NCI-H1436 (cell line): ENCODE measurements at regions not wholly inside any gene's neighbourhood (a gene's known extent, or its start where the extent isn't known, plus 50 kb on each side); places are given as distances from the start of the nearest gene placed in this dataset.

Source experiments
- DNase-seq: peaks from one replicate; lab custom pipeline; 2025; lab: John Stamatoyannopoulos, UW

DNA sequence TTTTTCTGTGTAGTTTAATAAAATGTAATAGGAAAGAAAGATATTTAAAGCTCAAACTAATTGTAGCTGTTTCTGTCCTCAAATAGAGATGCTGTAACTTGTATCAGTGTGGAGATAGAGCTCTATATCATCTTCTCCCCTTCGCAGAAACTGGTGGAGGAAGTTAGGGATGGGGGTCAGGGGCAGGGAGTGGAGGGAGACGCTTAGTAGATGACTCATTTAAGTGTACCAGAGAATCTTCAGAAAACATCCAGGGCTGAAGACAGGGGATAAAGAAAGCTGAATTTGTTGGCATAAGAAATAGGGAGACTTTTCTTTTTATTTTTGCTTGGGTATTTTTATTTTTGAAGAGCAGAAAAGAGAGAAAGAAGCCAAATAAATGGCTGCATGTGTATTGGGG is 282.6 kb upstream of the DPYD start:
- DNase-seq, result no peak

DNA sequence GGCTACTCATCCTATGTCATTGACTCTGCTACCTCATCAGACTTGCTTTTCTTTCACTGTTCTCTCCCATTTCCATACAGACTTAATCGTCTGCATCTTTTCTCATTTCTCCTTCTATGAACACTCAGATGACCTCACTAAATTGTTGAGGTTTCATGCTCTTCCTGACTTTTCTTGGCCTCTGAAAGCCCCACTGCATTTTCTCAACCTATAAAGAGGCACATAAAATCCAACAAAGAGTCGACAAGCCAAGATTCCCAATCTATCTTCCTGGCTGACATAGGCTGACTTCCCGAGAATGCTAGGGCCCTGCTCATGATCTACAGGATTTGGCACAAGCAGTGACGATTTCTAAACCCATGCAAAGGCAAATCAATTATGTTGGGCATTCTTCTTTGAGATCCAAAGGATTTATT is 280.8 kb upstream of the DPYD start:
- no peak for DNase-seq

DNA sequence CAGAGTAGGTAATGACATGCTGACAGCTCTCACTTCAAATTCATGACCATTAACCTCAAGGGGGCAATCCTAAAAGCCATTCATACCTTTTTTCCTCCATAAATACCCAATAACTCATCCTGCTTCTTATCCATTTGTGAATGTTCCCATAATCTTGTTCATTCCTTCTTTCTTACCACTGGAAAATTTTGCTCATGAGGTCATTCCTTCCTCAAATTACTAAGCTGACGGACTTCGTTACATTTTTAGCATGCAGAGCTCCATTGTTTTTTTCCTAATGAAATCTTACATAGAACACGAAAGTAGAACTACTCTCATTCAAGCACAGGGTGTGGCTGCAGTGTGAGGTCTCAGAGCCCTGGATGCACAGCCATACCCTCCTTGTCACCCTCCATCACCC is 276.5 kb upstream of the DPYD start:
- DNase-seq, result no peak

DNA sequence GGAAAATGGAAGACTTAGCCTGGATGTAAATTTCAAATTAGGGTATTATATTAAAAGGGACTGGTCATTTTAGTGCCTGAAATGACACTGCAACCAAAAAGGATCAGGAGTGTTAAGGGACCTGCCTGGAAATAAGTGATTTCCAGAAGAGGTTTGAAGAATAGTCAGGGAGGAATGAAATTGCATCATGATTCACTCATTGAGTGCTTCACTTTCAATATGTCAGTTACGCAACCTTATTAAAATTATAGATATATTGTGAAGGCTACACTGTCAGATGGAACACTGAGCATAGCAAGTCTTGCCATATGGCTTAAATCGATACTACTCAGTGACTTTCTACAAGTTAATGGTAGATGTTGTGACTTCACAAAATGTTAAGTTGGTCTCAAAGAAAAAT is 275.2 kb upstream of the DPYD start:
- no peak for DNase-seq

DNA sequence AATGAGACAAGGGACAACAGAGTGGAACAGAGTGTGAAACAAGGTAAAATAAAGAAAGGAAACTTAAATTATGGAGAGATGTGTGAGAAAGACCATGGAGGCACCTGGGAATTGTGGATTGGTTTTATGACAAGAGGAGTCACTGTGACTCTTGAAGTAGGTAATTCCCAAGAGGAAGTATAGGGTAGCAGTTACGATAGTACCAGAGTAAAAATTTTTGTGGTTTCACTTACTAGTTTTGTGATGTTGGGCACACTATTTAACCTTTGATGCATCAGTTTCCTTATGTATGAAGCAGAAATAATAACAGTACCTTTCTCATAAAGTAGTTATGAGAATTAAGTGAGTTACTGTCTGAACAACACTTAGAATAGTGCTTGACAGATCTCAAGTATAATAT is 267.9 kb upstream of the DPYD start:
- DNase-seq, result no peak

DNA sequence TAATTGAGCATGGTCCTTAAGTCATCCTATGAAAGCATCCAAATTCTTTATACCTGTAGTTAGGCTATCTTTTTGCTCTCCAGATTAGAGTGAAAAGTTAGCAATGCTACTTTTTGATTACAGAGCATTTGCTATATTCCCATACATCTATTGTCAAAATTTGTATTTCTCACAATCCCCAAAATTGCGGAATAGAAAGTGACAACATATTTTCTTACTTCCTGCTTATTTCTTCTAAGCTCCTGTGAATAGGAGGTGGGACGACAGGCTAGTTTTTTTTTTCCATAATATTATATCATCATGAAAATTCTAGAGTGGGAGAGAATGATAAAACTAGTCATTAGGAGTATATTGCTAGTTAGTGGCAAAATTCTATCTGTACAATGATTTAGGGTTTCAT is 264.0 kb upstream of the DPYD start:
- DNase-seq, result no peak

DNA sequence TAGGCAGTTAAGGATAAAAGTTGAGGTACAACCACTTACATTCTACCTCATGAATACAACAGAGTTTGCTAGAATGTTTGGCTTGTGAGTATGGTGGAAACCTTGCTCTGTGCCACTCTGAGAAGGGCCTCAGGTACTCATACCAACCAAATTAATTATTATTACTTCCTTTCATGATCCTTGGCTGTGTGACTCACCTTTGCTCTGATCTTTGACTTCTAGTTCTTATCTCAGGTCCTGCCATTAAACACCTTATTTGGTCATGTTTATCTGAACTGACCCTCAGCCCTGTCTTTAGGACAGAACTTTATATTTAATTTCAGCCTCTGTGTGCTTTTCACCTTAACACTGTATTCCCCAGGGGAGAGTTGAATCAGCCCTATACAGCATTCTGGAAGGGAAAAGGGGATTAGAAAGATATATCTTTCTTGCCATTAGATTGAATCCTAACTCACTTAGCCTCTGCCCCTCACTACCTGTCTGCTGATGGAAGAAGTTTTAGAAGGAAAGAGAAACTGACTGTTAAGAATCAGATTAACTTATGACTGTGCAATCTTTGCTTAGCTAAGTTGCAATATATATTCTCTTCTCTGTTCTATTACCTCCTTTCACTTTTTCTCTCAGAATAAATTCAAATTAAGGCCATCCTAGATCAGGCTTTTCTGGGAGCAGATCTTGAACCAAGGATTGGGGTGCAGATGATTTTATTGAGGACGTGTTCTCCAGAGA is 260.4 kb upstream of the DPYD start:
- no peak for DNase-seq

DNA sequence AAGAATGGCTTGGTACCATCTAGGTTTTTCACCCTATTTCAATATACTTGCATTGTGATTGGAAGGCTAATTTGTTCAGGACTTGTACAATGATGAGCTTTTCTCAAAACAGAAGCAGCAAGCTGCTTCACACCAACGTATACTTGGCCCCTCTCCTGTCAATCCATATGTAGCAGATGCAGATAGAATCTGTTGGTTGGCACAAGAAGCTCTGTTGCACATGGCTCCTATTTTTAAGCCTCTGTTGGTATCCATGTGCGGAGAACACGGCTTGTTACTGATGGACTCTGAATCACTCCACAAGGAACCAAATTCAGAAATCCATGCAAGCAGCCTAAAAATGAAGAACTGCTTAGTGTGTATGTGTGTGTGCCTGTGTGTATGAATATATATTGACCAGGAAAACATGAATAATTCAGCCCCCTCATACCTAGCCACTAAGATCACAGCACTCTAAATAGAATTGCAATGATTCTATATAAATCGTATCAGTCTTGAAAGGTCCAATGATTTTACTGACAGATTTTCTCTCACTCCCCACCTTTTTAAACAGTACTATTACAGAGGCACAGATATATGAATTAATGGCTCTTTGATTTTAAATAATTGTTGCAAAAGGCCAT is 258.4 kb upstream of the DPYD start:
- no peak for DNase-seq

DNA sequence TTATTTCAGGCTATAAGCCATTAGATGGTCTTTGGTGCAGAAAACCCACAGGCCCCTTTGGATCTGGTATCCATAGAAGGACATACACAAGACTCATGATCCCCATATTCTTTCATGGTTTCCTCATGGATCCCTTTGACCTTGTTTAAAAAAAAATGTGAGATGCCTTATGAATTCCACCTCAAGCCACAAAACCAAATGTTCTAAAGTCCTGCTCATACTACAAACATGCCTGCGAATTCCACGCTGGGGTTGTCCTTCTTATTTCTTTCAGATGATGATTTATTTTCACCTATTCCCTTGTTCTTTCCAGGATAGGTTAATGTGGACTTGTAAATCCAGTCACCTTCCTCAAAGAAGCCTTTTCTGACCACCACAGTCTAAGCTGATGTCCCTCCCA is 256.9 kb upstream of the DPYD start:
- no peak for DNase-seq

DNA sequence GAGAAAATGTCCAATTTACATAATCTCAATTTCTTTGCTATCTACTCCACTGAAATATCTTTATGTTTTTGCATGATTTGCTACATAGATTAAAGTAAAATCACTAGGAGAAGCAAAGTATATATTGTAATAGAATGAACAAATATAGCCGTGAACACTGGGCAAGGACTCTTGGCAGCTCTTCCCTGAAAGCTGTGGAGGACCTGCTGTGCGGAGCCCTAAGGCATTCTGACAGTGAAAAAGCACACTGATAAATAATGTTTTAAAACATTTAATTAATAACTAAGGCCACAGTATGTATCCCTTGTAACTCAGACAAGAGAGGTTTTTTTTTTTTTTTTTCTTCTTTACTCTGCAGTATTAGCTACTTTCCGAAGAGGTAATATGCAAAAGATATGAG is 256.1 kb upstream of the DPYD start:
- no peak for DNase-seq

DNA sequence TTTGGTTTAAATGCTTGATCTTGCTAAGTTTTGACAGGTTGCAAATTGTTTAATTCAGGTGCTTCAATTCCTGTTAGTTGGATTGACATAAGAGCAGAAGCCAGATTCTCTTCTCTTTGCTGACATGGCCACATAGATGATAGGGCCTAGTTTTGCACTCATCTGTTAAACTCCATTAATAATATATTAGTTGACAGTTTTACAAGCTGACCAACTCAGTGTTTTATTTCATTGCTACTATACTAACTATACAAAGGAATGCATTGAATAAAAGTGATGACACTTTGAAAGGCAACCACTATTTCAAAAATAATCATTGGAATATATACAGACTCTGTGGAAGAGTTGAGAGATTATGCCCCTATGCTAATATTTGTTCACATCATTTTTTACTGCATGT is 255.6 kb upstream of the DPYD start:
- no peak for DNase-seq

DNA sequence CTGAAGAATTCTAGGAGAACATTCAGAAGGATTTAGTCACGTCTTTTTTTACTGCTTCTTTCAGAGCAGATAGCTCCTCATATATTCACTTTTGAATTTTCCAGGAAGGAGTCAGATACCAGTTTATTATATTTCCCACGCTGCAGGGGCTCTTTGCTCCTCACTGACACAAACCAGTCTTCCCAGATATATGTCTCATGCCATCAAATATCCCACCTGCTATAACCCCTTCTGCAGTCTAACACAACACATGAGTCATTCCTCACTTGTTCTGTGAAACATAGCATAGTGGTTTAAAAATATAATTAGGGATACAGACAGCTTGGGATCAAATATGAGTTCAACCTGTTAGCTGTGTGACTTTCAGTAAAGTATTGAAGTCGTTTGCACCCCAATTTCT is 251.7 kb upstream of the DPYD start:
- DNase-seq, result no peak

DNA sequence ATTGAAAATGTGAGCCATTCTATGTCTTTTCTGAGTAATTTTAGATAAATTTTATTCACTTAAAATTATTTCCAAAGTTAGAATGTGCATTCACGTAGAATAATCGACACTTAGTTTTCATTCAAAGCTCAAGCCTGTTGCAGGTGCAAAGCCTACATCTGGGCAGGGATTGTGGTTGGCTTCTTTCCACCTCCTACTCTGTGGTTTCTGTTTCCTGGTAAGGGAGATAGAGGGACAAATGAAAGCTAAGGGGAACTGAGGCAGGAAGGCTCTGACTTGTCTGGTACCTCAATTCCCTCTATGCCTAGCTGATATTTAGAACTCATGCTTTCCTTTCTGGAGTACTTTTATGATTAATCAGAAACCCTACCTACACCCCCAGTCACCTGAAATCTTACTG is 251.2 kb upstream of the DPYD start:
- DNase-seq, result no peak

DNA sequence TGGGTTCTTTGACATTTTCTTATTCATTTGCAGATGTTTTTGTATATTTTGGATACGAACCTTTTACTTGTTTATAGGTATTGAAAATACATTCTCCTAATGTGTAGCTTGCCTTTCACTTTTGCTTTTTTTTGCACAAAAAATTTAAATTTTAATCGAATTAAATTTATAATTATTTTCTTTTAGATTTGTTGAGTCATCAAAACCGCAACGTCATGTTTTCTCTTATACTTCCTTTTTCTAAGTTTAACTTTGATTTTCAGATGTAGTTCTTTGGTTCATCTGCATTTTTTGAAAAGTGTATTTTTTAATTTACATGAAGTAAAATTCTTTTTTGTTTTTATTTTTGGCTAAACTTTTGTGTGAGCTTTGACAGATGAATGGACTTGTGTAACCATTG is 243.7 kb upstream of the DPYD start:
- DNase-seq, result no peak

DNA sequence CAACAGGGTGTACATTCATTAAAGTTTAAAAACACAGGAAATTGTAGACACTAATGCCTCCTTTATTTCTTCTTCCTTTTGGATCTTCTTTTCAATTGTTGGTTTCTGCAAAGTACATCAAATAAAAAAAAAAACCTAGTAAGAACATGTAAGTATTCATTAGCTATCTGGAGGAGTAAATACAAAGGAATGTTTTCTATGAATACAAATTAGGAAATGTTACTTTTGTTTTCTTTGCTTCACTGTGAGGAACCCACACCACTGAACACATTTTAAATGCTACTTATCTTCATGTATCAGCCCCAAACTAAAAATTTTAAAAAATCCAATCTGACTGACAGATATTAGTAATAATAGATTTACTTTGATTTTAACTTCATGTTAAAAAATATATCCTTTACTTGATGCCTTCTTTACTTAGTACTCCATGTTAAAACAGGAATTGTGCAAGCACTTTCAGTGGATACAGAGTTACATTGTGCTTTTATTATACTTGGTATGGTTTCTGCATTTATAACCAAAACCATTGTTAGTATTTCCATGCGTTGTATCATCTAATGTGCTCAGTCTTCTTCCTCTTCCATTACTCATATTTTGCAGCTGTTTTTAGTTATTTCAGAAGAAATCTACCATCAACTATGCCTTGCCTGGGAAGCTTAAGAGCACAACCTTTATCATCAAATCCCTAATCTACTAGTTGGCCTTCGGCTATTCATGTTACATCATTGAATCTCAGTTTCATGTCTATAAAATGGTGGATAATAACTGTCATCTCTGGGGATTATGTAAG is 236.9 kb upstream of the DPYD start:
- no peak for DNase-seq

DNA sequence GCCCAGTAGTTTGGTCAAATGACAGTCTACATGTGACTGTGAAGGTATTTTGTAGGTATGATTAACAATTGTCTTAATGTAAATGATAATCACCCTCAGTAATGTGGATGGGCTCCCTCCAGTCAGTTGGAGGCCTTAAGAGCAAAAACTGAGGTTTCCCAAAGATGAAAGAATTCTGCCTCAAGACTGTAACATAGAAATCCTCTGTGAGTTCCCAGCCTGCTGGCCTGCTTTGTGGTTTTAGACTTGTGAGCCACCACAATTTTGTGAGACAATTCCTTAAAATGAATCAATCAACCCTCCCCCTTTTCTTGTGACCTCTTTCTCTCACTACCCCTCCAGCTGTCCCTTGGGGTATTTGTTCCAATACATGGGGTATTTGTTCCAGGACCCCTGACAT is 226.4 kb upstream of the DPYD start:
- DNase-seq, result no peak

DNA sequence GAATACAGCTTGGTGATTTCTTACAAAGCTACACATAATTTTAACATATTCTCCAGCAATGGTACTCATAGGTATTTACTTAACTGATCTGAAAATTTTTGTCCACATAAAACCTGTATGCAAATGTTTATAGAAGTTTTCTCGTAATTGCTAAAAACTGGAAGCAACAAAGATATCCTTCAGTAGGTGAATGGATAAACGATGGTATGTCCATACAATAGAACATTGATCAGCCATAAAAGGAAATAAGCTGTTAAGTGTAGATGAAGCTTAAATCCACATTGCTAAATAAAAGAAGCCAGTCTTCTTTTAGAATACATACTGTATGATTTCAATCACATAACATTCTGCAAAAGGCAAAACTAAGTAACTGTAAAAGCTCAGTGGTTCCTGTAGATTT is 224.8 kb upstream of the DPYD start:
- DNase-seq, result no peak

DNA sequence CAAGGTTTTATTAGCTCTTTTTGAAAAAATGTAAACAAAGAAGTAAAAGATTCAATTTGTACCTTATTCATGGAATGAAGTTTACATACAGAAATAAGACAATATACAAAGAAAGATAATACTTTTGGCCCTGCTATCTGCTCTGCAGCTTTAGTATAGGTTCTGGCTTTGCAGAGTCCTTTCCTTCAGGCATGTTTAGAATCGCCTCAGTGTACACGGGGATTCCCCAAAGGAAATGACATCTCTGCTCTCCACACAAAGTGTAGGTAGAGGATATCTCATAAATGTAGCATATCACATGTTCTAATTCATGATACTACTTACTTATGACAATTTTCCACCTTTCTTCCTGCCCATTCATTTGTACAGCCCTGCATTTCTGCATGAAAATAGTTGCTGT is 222.6 kb upstream of the DPYD start:
- DNase-seq, result no peak

DNA sequence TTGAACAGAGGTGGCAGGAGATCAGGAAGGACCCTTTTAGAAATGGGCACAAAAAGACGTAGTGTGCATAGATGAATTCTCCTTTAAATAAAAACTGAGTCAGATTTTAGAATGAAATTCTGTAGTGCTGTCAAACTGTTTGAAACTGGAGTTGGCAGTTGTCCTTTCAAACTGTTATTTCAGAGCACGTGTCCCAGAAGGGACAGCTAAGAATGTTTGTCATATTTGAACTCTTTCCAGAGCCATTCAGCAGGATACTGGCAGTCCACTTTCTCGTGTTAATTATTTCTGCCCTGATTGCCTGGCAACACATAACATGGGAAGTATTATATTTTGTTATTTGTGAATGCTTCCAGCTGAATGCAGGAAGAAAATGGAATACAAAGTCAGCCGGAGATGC is 212.3 kb upstream of the DPYD start:
- no peak for DNase-seq

DNA sequence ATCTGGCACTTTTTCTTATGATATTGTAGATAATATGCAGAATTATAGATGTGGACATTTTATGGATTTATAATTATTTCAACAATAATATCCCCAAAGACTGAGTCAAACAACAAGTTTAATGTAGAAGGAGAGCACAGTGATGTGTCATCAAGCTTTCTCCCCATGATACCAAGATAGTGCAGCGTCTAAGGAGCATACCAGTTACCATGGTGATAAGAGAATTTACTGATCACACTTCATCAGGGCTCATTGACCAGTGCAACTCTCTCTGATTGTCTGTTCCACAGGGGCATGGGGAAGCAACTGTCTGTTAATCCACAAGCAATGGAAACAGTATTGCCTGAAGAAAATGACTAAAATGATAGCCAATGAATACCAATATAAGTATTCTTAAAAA is 209.6 kb upstream of the DPYD start:
- no peak for DNase-seq

DNA sequence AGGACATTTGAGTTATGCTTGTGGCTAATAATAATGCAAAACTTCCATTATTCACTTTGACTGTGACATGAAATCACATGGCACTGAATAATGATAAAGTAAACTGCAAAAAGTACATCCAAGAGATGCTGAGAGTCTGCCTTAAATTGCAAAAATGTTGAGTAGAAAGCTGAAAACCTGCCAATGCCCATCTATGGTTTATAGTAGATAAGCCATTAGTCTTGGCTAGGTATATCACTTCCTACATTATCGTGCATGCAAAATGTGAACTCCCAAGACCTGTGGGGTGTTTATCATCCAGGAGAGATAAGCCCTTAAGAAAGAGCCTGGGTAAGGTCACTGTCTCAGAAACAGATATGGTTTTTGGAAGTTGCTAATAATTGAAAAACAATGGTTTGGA is 208.7 kb upstream of the DPYD start:
- no peak for DNase-seq

DNA sequence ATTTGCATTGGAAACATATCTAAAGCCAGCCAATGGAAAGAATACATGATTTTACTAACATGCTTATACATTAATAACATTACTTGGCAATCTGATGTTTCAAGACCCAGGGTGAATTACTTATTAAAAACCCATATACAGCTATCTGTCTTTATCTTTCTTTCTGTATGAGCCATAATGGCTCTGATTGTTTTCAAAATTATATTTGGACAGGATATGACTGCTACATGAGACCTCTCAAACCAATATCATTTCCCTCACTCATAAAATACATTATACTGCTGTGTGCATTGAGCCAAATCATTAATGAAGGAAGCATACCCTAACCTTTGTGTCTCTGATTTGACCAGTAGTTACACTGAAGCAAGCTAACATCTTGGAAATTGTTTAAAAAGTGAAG is 205.9 kb upstream of the DPYD start:
- no peak for DNase-seq

DNA sequence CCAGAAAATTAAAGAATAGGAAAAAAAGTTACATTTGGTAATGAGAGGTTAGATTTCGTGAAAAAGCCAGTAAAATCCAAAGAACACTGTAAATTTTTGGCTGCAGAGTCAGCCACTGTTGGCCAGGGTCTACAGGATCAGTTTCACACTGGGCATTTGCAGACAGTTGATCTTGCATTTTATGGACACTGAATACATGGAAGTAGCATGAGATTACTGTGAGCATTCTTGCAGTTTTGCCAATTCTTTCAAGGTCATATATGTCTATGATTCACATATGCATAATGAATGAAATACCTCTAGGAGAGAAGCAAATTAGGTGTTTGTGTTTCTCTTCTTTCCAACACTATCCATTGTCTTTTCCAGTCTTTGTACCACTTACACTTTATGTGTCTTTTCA is 200.8 kb upstream of the DPYD start:
- no peak for DNase-seq

DNA sequence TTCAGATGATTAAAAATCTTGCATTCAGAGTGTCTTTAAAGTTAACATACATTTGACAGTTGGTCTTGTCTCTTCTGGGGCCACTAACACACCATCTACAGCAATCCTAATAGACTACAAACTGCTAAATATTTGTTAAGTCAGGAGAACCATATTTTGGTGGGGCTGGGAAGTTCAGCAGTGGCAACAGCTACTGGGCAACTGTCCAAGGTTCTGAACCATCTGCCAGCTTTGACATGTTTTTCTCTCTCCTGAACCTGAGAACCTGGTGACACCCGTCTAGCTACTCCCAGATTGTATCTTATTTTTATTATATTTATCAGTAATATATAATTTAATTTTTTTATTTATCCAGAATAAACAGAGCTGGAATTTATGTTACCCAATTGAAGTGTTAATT is 199.0 kb upstream of the DPYD start:
- DNase-seq, result no peak
